ENCODE measurements at regions not wholly inside any gene's neighbourhood (a gene's known extent, or its start where the extent isn't known, plus 50 kb on each side); places are given as distances from the start of the nearest gene placed in this dataset.

- no peak for TF ChIP-seq CTCF (IDR thresholded peaks at IDR 0.05)
- TF ChIP-seq POLR2A (IDR thresholded peaks at IDR 0.05): no peak
Observed at GRCh38 chr13:111844682-111845081, 222.3 kb upstream of the SOX1 start.
